Esophagus muscularis mucosa (tissue), 4 donors: ENCODE measurements at regions not wholly inside any gene's neighbourhood (a gene's known extent, or its start where the extent isn't known, plus 50 kb on each side); places are given as distances from the start of the nearest gene placed in this dataset.

ENCODE experiments used
- DNase-seq: peaks from one replicate; pipeline ENCODE4 v3.0.0-alpha.2; 2017; ENCODE audit errors: extremely low spot score
- H3K27ac ChIP-seq, 4 donors: fragments of 200-600 bp; sonication (generic); replicated peaks in 1 of 4; 1 replicate in 3 of 4; 2 replicates in 1 of 4; pipeline ENCODE4 v1.5.1; 2016 to 2019; ENCODE audit warnings: mild to moderate bottlenecking in 1 of 4
- H3K27me3 ChIP-seq, 4 donors: fragments of 200-600 bp; sonication (generic); one replicate each; pipeline versions ENCODE4 v1.5.1 to v1.6.0; 2016 to 2019
- H3K36me3 ChIP-seq, 4 donors: fragments of 200-600 bp; sonication (generic); one replicate each; pipeline ENCODE4 v1.5.1; 2016 to 2019
- H3K4me1 ChIP-seq, 4 donors: fragments of 200-600 bp; sonication (generic); one replicate each; pipeline ENCODE4 v1.5.1; 2016 to 2019
- H3K4me3 ChIP-seq, 4 donors: fragments of 200-600 bp; sonication (generic); 1 replicate in 2 of 4; 2 replicates in 2 of 4; pipeline ENCODE4 v1.5.1; 2016 to 2019; ENCODE audit warnings: mild to moderate bottlenecking in 4 of 4, moderate library complexity in 1 of 4
- H3K9me3 ChIP-seq, 4 donors: fragments of 200-600 bp; sonication (generic); 1 replicate in 3 of 4; 2 replicates in 1 of 4; pipeline ENCODE4 v1.5.1; 2016 to 2019
- CTCF ChIP-seq, 3 experiments: fragments of 200-600 bp in 2 of 3; fragments of 450-650 bp in 1 of 3; sonication (generic) in 2 of 3; IDR thresholded peaks; one replicate each; pipeline ENCODE4 v1.5.1; 2017 to 2019; ENCODE audit warnings: antibody characterized with exemption in 3 of 3, mild to moderate bottlenecking in 2 of 3, moderate library complexity in 1 of 3
- EP300 ChIP-seq: sonication (generic); formaldehyde crosslinking; IDR thresholded peaks from one replicate; pipeline ENCODE4 v1.6.1; 2017; ENCODE audit warnings: antibody characterized with exemption
- POLR2A ChIP-seq: fragments of 450-650 bp; IDR thresholded peaks from one replicate; pipeline ENCODE4 v1.6.1; 2017; ENCODE audit warnings: antibody characterized with exemption, moderate library complexity, mild to moderate bottlenecking, low read depth
- POLR2AphosphoS5 ChIP-seq, 2 donors: sonication (generic); formaldehyde crosslinking; IDR thresholded peaks; one replicate each; pipeline ENCODE4 v1.6.1; 2017; ENCODE audit warnings: antibody characterized with exemption in 2 of 2
- WGBS: methylation state at CpG from one replicate; pipeline ENCODE4 v1.1.5; 2018; 5-methylcytosine and 5-hydroxymethylcytosine counted together
- intact Hi-C: fragments of 100-400 bp; cut with DNase I; formaldehyde crosslinking; loops from one replicate; pipeline ENCODE4 v1.15.1; 2023

DNA sequence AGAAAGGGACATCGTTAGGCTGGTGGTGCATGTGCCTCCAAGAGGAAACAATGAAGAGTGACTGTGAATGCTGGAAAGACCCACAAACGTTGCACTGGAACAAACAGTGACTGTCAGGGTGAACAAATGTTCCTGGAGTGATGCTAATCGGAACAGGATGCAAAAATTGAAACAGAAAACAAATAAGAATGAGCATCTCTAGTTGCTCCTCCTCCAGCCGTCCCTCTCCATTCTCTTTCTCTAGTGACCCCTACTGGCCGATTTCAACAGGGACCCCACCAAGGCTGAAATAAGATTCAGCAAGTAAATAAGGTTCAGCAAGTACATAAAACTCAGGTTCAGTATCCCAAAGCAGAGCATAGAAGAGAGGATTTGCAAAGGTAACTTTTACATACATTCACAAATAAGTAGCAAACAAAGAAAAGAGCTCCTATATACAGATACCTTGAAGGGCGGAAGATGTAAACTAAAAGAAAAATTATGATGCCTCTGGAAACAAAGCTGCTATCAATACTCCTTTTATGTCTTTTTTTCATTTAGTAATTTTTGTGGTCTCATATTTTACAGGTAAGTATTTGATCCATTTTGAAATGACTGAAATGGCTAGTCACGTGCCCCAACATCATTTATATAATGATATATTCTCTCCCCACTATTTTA is 836.1 kb upstream of the ADAMTS5 start:
- no peak overlapping the region for H3K4me3 ChIP-seq
- H3K27me3 ChIP-seq = no peaks in the 10 kb centered on the region
- TF ChIP-seq POLR2A = no peak
- no peak for TF ChIP-seq EP300
- TF ChIP-seq CTCF (IDR thresholded peaks at IDR 0.05) = peak in 2 of 3 experiments; percentile 25 to 65
- no peak for TF ChIP-seq POLR2AphosphoS5 (IDR thresholded peaks at IDR 0.05)
- H3K27ac ChIP-seq = no peak overlapping the region
- H3K36me3 ChIP-seq = no peaks in the 10 kb centered on the region
- WGBS = 68% methylated on average over 7 of the region's 7 CpGs
- peaks cover 0 to 8% (median 3%) of the 10 kb centered on the region in 4 donors for H3K4me1 ChIP-seq
- H3K9me3 ChIP-seq = no peaks in the 10 kb centered on the region
- intact Hi-C loops = no loop called here
- DNase-seq = no peak

- intact Hi-C loops = no loop called here
- Histone ChIP-seq H3K27me3 (no peaks in the 10 kb centered on the region), H3K9me3 (no peaks in the 10 kb centered on the region), H3K36me3 (no peaks in the 10 kb centered on the region), H3K4me3 (peak overlapping the region in 1 of 4 donors; percentile 13), H3K27ac (peak overlapping the region in 1 of 4 donors; percentile 32), H3K4me1 (peaks cover 0 to 27% (median 20%) of the 10 kb centered on the region in 4 donors)
- TF ChIP-seq CTCF (IDR thresholded peaks at IDR 0.05) (no peak), POLR2A (no peak), POLR2AphosphoS5 (IDR thresholded peaks at IDR 0.05) (no peak), EP300 (no peak)
- no peak for DNase-seq
- 68% methylated on average over 8 of the region's 8 CpGs for WGBS
These were observed 833.0 kb upstream of the ADAMTS5 start for GRCh38 chr21:27799861-27800260.

GRCh38 chr21:27796106-27796505 is 829.2 kb upstream of the ADAMTS5 start:
- H3K36me3 ChIP-seq = no peaks in the 10 kb centered on the region
- no peaks in the 10 kb centered on the region for H3K27me3 ChIP-seq
- H3K4me3 ChIP-seq = no peak overlapping the region
- peaks cover 0 to 34% (median 28%) of the 10 kb centered on the region in 4 donors for H3K4me1 ChIP-seq
- DNase-seq = no peak
- H3K9me3 ChIP-seq = no peaks in the 10 kb centered on the region
- TF ChIP-seq CTCF (IDR thresholded peaks at IDR 0.05) (no peak), POLR2AphosphoS5 (IDR thresholded peaks at IDR 0.05) (no peak), POLR2A (no peak), EP300 (no peak)
- WGBS = 17% methylated on average over 2 of the region's 2 CpGs
- intact Hi-C loops = no loop called here
- H3K27ac ChIP-seq = peak overlapping the region; percentile 43 to 74 (median 56)

DNA sequence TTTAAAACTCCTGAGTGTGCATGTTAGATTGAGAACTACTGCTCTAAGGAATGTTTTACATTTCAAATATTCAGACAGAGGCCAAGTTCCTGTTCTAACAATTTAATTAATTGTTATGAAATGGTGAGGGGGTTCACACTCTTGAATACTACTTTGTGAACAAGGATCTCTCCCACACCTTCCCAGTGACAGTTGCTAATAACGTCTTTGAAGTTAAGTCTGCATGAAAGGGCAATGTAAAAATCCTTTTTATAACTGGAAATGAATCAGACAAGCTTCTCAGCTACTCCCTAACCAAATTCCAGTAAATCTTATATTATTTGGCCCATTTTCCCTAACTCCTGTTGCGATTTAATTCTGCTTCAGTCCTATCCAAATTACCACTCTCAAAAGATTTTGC is 828.5 kb upstream of the ADAMTS5 start:
- Histone ChIP-seq H3K4me3 (no peak overlapping the region), H3K27me3 (no peaks in the 10 kb centered on the region), H3K36me3 (no peaks in the 10 kb centered on the region), H3K27ac (peak overlapping the region; percentile 43 to 74 (median 56)), H3K9me3 (no peaks in the 10 kb centered on the region), H3K4me1 (peaks cover 0 to 34% (median 28%) of the 10 kb centered on the region in 4 donors)
- intact Hi-C loops = no loop called here
- no peak for DNase-seq
- 35% methylated on average over 2 of the region's 2 CpGs for WGBS
- peak in 1 of 2 donors; percentile 54 for TF ChIP-seq POLR2AphosphoS5 (IDR thresholded peaks at IDR 0.05)
- no peak for TF ChIP-seq CTCF (IDR thresholded peaks at IDR 0.05)
- TF ChIP-seq EP300 = no peak
- no peak for TF ChIP-seq POLR2A

- Histone ChIP-seq H3K9me3 (no peaks in the 10 kb centered on the region), H3K27ac (peak overlapping the region in 3 of 4 donors; percentile 43 to 74 (median 60)), H3K36me3 (no peaks in the 10 kb centered on the region), H3K27me3 (no peaks in the 10 kb centered on the region), H3K4me1 (peaks cover 0 to 34% (median 28%) of the 10 kb centered on the region in 4 donors), H3K4me3 (no peak overlapping the region)
- no peak for TF ChIP-seq EP300
- no peak for TF ChIP-seq POLR2AphosphoS5 (IDR thresholded peaks at IDR 0.05)
- no peak for TF ChIP-seq POLR2A
- DNase-seq = no peak
- 3% methylated on average over 1 of the region's 1 CpG for WGBS
- intact Hi-C loops = no loop called here
These were observed 827.0 kb upstream of the ADAMTS5 start for GRCh38 chr21:27793901-27794300.
